Anterior cingulate cortex (tissue), 58 donors: ENCODE measurements at regions not wholly inside any gene's neighbourhood (a gene's known extent, or its start where the extent isn't known, plus 50 kb on each side); places are given as distances from the start of the nearest gene placed in this dataset.
A peak's percentile ranks its signal among the peaks of the same experiment; 100 is the strongest.
"Not testable (repeated sequence)": the region's sequence is repeated elsewhere in the genome, so short reads cannot be mapped to it uniquely, and the experiment has no call there.

Experiments used
- DNase-seq, 58 donors: peaks; one replicate each; lab custom pipeline; 2025; lab: John Stamatoyannopoulos, UW

GRCh38 chr3:21041621-21042020 is 709.4 kb downstream of the ZNF385D start:
- DNase-seq, result no peak

DNA sequence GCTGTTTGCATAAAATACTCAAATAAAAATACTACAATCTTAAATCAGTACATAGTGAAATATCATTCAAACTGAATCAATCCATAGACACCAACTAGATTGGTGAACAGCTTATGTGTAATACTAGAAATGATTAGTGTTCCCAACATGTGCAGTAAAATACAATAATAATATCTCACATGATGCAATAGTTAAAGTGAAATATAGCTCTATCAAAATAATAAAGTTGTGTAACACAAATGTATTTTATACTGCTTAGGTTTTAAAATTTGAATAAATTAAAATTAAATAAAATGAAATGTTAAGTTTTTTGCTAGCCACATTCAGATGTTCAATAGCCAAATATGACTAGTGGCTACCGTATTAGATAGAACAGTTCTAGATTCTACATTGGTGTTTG is 714.1 kb downstream of the ZNF385D start:
- no peak for DNase-seq

DNA sequence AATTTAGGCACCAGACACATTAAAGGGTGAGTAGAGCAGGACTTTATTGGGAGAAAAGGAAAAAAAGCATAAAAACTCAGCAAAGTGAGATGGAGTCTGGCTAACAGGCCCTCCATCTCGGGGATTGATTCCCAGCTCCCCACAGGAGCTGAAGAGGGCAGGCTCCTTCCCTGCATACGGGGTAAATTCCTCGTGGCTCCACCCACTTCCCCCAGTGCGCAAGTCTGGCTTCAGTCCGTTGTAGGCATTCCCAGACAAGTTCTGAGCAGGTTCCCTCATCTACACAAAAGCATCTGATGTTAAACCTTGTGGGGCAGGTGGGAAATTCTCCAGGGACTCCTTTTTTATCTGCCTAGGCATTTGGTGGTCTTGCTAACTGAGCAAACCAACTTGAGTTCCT is 722.6 kb downstream of the ZNF385D start:
- DNase-seq, result no peak

- no peak for DNase-seq
These were observed 726.4 kb downstream of the ZNF385D start for GRCh38 chr3:21024563-21024962.

DNA sequence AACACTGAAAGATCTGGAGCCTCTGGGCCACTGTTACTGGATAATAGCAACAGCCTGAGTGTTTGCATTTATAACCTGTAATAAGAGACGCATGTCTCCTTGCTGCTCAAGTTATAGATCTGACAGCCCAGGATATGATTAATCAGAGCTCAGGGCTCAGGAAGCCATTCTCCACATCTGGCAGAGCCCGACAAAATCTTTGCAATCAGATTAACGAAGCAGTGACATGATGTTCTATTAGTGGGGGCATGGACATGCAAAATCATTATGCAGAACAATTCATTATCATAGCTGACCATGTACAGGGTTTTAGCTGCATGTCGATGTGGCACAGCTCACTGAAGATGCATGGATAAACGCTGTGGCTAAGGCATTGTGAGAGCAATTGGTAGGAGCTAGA is 730.3 kb downstream of the ZNF385D start:
- DNase-seq, result no peak

GRCh38 chr3:21020043-21020442 is 731.0 kb downstream of the ZNF385D start:
- no peak for DNase-seq

GRCh38 chr3:21017115-21017852 is 733.7 kb downstream of the ZNF385D start:
- DNase-seq, result no peak

- no peak for DNase-seq
These were observed 737.4 kb downstream of the ZNF385D start for GRCh38 chr3:21013566-21013965.

- DNase-seq, result no peak
These were observed 751.3 kb downstream of the ZNF385D start for GRCh38 chr3:20999661-21000060.

DNA sequence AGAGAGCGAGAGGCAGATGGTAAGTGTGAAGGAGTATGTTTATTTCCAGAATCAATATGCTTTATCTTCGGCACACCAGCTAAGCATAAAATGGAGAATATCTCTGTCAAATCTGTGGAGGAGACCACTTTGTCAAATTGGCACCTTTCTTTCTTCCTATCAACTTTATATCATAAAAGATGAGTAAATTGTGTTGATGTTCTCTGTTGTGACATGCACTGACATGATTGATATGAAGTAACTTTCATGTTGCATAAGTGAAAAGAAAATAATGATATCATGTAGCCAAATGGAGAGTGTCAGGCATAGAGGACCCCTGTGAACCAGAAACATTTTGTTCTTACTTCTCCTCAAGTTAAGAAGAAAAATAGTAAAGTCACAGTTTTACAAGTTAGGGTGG is 753.8 kb downstream of the ZNF385D start:
- DNase-seq, result no peak

DNA sequence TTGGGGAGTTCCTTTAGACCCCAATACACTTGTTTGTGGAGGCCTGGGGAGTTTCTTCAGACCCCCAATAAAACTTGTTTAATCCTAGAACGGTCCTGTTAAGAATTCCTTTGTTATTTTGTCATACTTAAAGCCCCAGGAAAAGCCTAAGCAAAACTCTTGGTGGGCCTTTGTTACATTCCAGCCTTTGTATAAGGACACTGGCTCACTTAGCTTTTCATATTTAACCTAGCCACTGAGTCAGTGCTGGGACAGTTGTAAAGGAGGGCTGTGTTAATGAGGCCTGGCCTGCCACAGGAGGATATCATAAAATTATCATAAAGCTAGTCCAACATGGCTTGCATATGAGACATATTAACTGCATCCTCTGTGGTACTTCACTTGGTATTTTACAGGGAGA is 760.1 kb downstream of the ZNF385D start:
- DNase-seq, result no peak

- DNase-seq, result not testable (repeated sequence)
These were observed 761.4 kb downstream of the ZNF385D start for GRCh38 chr3:20989653-20990052.

- DNase-seq, result no peak
These were observed 766.3 kb downstream of the ZNF385D start for GRCh38 chr3:20984594-20985205.

DNA sequence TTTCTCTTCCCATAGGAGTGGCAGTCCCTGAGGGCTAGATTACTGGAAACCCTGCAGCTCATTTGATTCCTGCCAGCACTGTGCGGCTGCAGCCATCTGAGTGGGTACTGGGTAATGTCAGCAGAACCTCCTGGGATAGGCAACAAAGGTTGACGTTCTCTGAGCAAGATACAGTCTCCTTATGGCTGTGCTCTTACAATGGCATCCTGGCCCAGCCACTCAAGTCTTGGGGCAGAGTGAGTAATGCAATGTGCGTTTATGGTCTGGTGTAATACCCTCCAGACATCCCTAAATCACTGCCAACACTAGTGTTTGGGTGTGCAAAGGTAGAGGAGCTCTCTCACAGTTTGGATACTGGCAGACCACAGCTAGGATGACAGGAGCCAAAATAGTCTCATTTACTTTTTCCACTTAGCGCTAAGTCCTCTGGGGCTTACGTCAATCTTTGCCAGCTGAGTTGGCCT is 775.8 kb downstream of the ZNF385D start:
- no peak for DNase-seq

DNA sequence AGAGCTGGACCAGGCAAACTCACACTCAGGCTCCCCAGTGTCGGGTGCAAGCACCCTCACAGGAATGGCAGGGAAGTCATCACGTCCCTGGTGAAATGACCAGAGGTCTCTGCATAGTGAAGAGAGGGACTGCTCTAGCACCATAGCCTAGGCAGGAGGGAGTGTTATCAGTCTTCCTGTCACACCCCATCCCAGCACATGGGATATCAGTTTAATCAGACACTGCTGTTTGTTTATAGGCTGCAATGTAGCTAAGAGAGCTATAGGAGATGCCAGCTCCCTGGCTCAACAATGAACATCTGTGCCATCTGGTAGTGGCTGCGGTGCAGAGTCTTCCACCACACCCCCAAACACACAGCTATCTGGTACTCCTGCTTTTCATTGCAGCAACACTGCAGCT is 776.6 kb downstream of the ZNF385D start:
- DNase-seq, result no peak

- DNase-seq, result not testable (repeated sequence)
These were observed 780.2 kb downstream of the ZNF385D start for GRCh38 chr3:20970807-20971206.

DNA sequence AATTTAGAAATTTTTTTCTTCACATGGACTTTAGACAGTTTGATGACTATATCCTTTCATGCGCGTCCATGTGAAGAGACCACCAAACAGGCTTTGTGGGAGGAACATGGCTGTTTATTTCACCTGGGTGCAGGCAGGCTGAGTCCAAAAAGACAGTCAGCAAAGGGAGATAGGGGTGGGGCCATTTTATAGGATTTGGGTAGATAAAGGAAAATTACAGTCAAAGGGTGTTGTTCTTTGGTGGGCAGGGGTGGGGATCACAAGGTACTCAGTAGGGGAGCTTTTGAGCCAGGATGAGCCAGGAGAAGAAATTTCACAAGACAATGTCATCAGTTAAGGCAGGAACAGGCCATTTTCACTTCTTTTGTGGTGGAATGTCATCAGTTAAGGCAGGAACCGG is 781.5 kb upstream of the SGO1 start:
- not testable (repeated sequence) for DNase-seq

DNA sequence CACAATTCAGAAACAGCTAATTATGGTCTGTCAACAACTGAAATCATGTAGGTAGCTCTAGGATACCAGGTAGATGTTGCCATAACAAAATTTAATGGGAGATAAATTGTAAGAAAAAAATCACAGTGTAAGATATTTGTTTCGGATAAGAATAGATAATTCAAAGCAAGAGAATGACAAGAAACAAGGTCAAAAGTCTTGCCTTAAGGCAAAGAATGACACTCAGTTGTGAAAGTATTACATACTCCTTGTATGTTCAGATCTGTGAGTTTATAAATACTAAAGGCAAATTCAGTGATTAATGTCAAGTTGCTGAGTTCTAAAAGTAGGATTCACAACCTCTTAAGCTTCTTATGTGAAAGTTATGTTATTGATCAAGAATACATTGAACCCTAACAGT is 772.2 kb upstream of the SGO1 start:
- no peak for DNase-seq

DNA sequence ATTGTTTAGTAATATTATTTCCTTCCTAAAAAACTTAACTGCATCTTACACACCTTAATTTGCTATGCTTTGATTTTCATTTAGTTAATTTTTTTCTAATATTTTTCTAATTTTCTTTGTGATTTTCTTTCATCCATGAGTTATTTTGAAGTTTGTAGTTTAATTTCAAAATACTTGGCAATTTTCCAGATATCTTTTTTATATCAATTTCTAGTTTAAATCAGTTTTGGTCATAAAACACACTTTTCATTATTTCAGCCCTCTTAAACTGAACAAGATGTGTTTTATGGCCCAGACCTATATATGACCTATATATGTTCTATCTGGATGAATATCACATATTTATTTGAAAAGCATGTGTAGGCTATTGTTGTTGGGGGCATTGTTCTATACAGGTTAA is 759.9 kb upstream of the SGO1 start:
- no peak for DNase-seq

DNA sequence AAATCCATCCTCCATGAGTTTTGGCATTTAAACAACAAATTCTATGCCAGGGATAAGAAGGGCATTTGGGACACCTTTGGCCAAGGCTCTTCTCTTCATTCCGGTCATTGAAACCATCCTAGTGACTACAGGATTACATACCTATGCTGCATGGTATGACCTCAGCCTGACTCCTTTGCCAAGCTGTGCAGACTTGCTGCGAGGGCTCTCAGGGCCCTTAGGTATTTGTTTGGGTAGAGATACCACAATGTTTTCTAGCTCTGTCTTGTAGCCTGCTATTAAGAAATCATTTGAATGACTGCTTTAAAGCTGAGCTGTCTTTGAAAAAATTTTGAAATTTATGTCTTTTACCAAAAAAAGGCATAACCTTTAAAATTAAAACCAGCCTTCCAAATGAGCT is 749.8 kb upstream of the SGO1 start:
- DNase-seq, result no peak

DNA sequence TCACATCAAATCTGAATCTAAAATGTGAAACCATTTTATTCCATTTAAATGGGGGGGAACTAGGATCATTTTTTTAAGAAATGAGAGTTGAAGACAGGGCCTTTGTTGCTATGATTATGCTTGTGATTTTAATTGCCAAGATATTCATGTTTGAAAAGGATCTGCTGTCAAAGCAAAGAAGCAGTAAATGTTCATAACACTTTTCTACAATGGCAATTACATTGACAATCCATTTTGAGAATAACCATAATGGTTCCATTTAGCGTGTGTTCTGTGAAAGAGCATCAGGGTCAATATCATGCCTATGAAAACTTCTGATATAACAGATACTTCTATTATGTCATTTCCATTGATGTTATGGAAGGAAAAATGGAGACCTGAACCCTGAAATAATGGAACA is 745.8 kb upstream of the SGO1 start:
- DNase-seq, result no peak

GRCh38 chr3:20930034-20930433 is 744.0 kb upstream of the SGO1 start:
- DNase-seq, result peak in 1 of 58 donors; percentile 12
